Stimulated activated naive B cell treated with anti-CD40 and anti-IgM and Interleukin-4, amounts not matched to agents 10 μg/mL and 1 μg/mL and 100 μg/mL, for 72 hours (primary cell): ENCODE measurements at regions not wholly inside any gene's neighbourhood (a gene's known extent, or its start where the extent isn't known, plus 50 kb on each side); places are given as distances from the start of the nearest gene placed in this dataset.

Experiments
- ATAC-seq, 2 donors: fragments of 150-1000 bp; cut with Tn5 transposase; replicated peaks; 2 replicates each; pipeline ENCODE4 v1.10.0; 2021; ENCODE audit warnings: moderate library complexity in 1 of 2
- DNase-seq: peaks from one replicate; pipeline ENCODE4 v3.0.0; 2021
- H3K27ac Mint-ChIP-seq: one replicate; pipeline ENCODE4 v1.8.0; 2022; ENCODE audit warnings: mild to moderate bottlenecking, mixed read lengths
- H3K27me3 Mint-ChIP-seq, 2 donors: one replicate each; pipeline ENCODE4 v1.8.0; 2022; ENCODE audit warnings: mixed read lengths in 2 of 2
- H3K36me3 Mint-ChIP-seq, 2 donors: one replicate each; pipeline ENCODE4 v1.8.0; 2022; ENCODE audit warnings: mixed read lengths in 2 of 2, mild to moderate bottlenecking in 1 of 2
- H3K4me1 Mint-ChIP-seq, 2 donors: one replicate each; pipeline ENCODE4 v1.8.0; 2022; ENCODE audit warnings: mixed read lengths in 2 of 2, mild to moderate bottlenecking in 1 of 2
- H3K4me3 Mint-ChIP-seq, 2 donors: one replicate each; pipeline ENCODE4 v1.8.0; 2022; ENCODE audit warnings: mild to moderate bottlenecking in 2 of 2, mixed read lengths in 2 of 2, moderate library complexity in 1 of 2
- H3K9me3 Mint-ChIP-seq, 2 donors: one replicate each; pipeline ENCODE4 v1.8.0; 2022; ENCODE audit warnings: mixed read lengths in 2 of 2, mild to moderate bottlenecking in 1 of 2

GRCh38 chr2:58890865-58891525 is 649.9 kb upstream of the FANCL start:
- Mint-ChIP-seq H3K27me3 (peaks cover 33 to 35% of the 10 kb centered on the region in 2 donors), H3K4me3 (no peak overlapping the region), H3K9me3 (no peaks in the 10 kb centered on the region), H3K4me1 (peaks cover 0 to 5% of the 10 kb centered on the region in 2 donors), H3K27ac (no peak overlapping the region), H3K36me3 (no peaks in the 10 kb centered on the region)
- no peak for DNase-seq
- no peak for ATAC-seq

- Mint-ChIP-seq H3K9me3 (no peaks in the 10 kb centered on the region), H3K4me1 (no peaks in the 10 kb centered on the region), H3K27ac (no peak overlapping the region), H3K4me3 (no peak overlapping the region), H3K36me3 (no peaks in the 10 kb centered on the region), H3K27me3 (peaks cover 11 to 18% of the 10 kb centered on the region in 2 donors)
- no peak for ATAC-seq
- DNase-seq = no peak
Observed at GRCh38 chr2:58886009-58886408, 644.9 kb upstream of the FANCL start.

GRCh38 chr2:58879834-58880233 is 638.7 kb upstream of the FANCL start:
- no peak for DNase-seq
- Mint-ChIP-seq H3K27me3 (no peaks in the 10 kb centered on the region), H3K4me3 (no peak overlapping the region), H3K9me3 (no peaks in the 10 kb centered on the region), H3K27ac (no peak overlapping the region), H3K4me1 (no peaks in the 10 kb centered on the region), H3K36me3 (no peaks in the 10 kb centered on the region)
- no peak for ATAC-seq

GRCh38 chr2:58878778-58879177 is 637.7 kb upstream of the FANCL start:
- ATAC-seq = no peak
- H3K4me3 Mint-ChIP-seq = no peak overlapping the region
- no peak for DNase-seq
- H3K4me1 Mint-ChIP-seq = no peaks in the 10 kb centered on the region
- no peaks in the 10 kb centered on the region for H3K9me3 Mint-ChIP-seq
- H3K27ac Mint-ChIP-seq = no peak overlapping the region
- no peaks in the 10 kb centered on the region for H3K27me3 Mint-ChIP-seq
- no peaks in the 10 kb centered on the region for H3K36me3 Mint-ChIP-seq

DNA sequence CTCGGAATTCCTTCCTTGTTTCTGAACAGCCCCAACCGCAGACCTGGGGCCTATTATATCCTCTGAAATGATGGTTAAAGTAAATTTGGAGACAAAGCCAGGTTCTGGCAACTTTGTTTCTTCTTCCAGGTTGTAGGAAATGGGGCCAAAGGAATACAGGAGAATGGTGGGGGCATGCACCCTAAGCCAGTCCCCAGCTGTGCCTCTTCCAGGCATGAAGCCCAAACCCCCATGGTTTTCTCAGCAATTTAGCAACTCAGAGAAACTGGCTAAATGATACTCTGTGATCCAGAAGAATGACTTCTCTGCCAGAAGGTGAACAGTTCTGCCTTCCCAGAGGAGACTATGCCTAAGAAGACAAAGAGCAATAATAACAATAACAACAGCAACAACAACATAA is 635.0 kb upstream of the FANCL start:
- ATAC-seq (no peak), DNase-seq (no peak)
- H3K36me3 Mint-ChIP-seq = no peaks in the 10 kb centered on the region
- H3K9me3 Mint-ChIP-seq = no peaks in the 10 kb centered on the region
- no peak overlapping the region for H3K27ac Mint-ChIP-seq
- peaks cover 4 to 7% of the 10 kb centered on the region in 2 donors for H3K4me1 Mint-ChIP-seq
- H3K4me3 Mint-ChIP-seq = no peak overlapping the region
- no peaks in the 10 kb centered on the region for H3K27me3 Mint-ChIP-seq

DNA sequence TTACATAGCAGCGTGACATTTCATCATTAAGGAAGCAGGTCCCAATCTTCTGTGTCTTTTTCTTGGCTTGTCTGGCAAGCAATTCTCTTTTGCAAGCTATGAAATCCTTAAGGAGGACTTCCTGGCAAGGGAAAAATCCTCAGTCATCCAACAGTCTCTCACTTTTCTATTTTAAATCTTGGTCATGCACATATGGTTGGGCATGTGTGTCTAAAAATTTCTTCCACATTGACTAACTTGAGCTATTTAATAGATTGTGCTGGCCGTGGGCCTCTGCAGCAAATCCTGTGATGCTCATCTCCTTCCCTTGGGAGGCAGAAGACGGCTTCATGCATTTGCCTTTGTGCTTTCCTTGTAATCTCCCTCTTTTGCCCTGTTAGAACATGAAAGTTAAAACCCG is 634.3 kb upstream of the FANCL start:
- ATAC-seq (no peak), DNase-seq (no peak)
- no peak overlapping the region for H3K4me3 Mint-ChIP-seq
- H3K27me3 Mint-ChIP-seq = no peaks in the 10 kb centered on the region
- H3K9me3 Mint-ChIP-seq = no peaks in the 10 kb centered on the region
- H3K36me3 Mint-ChIP-seq = no peaks in the 10 kb centered on the region
- no peak overlapping the region for H3K27ac Mint-ChIP-seq
- H3K4me1 Mint-ChIP-seq = peaks cover 4 to 9% of the 10 kb centered on the region in 2 donors

- H3K27ac Mint-ChIP-seq = peak overlapping the region; percentile 14
- H3K4me1 Mint-ChIP-seq = peaks cover 6 to 9% of the 10 kb centered on the region in 2 donors
- no peaks in the 10 kb centered on the region for H3K36me3 Mint-ChIP-seq
- no peak overlapping the region for H3K4me3 Mint-ChIP-seq
- no peaks in the 10 kb centered on the region for H3K27me3 Mint-ChIP-seq
- DNase-seq = no peak
- H3K9me3 Mint-ChIP-seq = no peaks in the 10 kb centered on the region
- peak; percentile 68 to 91 for ATAC-seq
Observed at GRCh38 chr2:58871469-58872142, 630.5 kb upstream of the FANCL start.

- ATAC-seq = peak in 1 of 2 donors; percentile 40
Observed at GRCh38 chr2:58870704-58871103, 629.6 kb upstream of the FANCL start.

DNA sequence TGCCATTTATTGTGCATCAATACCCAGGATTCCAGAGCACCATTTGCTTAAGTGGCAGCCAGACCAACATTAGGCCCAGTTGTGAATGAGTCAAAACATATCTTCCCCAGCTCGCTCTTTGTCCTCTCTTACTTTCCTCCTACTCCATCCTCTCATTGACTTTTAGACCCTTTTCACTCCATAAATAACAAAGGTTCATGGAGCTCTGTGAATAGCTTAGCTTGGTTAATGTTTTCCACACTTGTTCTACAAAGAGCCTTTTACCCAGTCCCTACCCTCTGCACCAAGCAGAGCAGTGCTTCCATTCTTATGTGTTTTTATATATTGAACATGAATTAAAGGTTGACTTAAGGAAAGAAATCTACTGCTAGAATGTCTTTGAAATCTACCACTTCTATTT is 625.8 kb upstream of the FANCL start:
- peaks cover 0 to 2% of the 10 kb centered on the region in 2 donors for H3K9me3 Mint-ChIP-seq
- no peaks in the 10 kb centered on the region for H3K36me3 Mint-ChIP-seq
- peaks cover 27 to 39% of the 10 kb centered on the region in 2 donors for H3K4me1 Mint-ChIP-seq
- ATAC-seq = no peak
- H3K4me3 Mint-ChIP-seq = no peak overlapping the region
- DNase-seq = no peak
- no peak overlapping the region for H3K27ac Mint-ChIP-seq
- no peaks in the 10 kb centered on the region for H3K27me3 Mint-ChIP-seq

More at GRCh38 chr2:58870704-58871103, 629.6 kb upstream of the FANCL start:
- no peak for DNase-seq
- no peaks in the 10 kb centered on the region for H3K36me3 Mint-ChIP-seq
- no peaks in the 10 kb centered on the region for H3K9me3 Mint-ChIP-seq
- H3K4me1 Mint-ChIP-seq = peaks cover 10 to 17% of the 10 kb centered on the region in 2 donors
- no peak overlapping the region for H3K27ac Mint-ChIP-seq
- no peaks in the 10 kb centered on the region for H3K27me3 Mint-ChIP-seq
- no peak overlapping the region for H3K4me3 Mint-ChIP-seq

GRCh38 chr2:58866527-58866926 is 625.4 kb upstream of the FANCL start:
- no peak overlapping the region for H3K4me3 Mint-ChIP-seq
- ATAC-seq (no peak), DNase-seq (no peak)
- H3K27me3 Mint-ChIP-seq = no peaks in the 10 kb centered on the region
- peaks cover 27 to 40% of the 10 kb centered on the region in 2 donors for H3K4me1 Mint-ChIP-seq
- peaks cover 0 to 2% of the 10 kb centered on the region in 2 donors for H3K9me3 Mint-ChIP-seq
- H3K27ac Mint-ChIP-seq = no peak overlapping the region
- H3K36me3 Mint-ChIP-seq = no peaks in the 10 kb centered on the region

DNA sequence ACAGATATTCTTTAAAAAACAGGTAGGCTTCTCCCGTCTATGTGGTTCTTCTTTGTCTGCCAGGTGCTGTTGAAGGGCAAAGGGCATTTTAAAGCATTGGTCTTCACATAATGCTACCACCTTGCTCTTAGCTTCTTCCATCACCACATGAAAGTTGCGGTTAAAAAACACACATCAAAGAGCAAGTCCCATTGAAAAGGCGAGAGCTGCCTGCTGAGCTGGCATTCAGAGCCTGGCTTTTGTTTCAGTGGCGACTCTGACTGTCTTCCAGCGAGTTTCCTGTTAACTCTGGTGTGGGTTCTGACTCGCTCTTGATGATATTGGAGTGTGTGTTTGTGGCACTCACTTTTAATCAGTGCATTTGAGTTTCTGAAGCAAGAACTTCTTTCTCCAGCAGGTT is 624.9 kb upstream of the FANCL start:
- peaks cover 0 to 2% of the 10 kb centered on the region in 2 donors for H3K9me3 Mint-ChIP-seq
- DNase-seq = peak; percentile 13
- H3K27me3 Mint-ChIP-seq = no peaks in the 10 kb centered on the region
- no peaks in the 10 kb centered on the region for H3K36me3 Mint-ChIP-seq
- peak overlapping the region; percentile 60 for H3K27ac Mint-ChIP-seq
- H3K4me3 Mint-ChIP-seq = peak overlapping the region in 1 of 2 donors; percentile 21
- H3K4me1 Mint-ChIP-seq = peaks cover 24 to 35% of the 10 kb centered on the region in 2 donors
- ATAC-seq = peak; percentile 30 to 31

- peak; percentile 81 for ATAC-seq
- no peaks in the 10 kb centered on the region for H3K27me3 Mint-ChIP-seq
- H3K27ac Mint-ChIP-seq = peak overlapping the region; percentile 60
- peaks cover 24 to 34% of the 10 kb centered on the region in 2 donors for H3K4me1 Mint-ChIP-seq
- no peaks in the 10 kb centered on the region for H3K36me3 Mint-ChIP-seq
- no peak for DNase-seq
- H3K4me3 Mint-ChIP-seq = peak overlapping the region; percentile 5 to 30
- H3K9me3 Mint-ChIP-seq = peaks cover 0 to 2% of the 10 kb centered on the region in 2 donors
Observed at GRCh38 chr2:58865436-58865835, 624.3 kb upstream of the FANCL start.

DNA sequence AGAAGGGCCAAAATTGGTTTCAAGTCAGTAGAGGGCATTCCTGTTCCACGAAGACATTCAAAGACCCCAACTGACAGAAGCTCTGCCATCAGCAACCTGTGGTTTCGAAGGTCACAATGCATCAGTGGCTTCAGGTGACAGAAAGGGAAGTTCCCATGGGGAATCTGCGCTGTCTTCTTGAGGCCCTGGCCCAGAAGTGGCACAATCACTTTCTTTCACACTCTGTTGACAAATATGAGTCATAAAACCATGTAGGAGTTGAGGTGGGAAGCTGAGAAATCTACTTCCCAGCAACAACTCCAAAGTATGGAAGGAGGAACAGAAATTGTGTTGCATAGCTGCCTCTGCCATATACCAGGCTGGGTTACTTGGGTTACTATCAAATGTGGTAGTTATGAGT is 621.1 kb upstream of the FANCL start:
- Mint-ChIP-seq H3K27me3 (no peaks in the 10 kb centered on the region), H3K4me3 (no peak overlapping the region), H3K36me3 (no peaks in the 10 kb centered on the region), H3K27ac (peak overlapping the region; percentile 26), H3K9me3 (peaks cover 0 to 2% of the 10 kb centered on the region in 2 donors), H3K4me1 (peaks cover 24 to 34% of the 10 kb centered on the region in 2 donors)
- ATAC-seq = peak; percentile 59 to 68
- peak; percentile 51 for DNase-seq

DNA sequence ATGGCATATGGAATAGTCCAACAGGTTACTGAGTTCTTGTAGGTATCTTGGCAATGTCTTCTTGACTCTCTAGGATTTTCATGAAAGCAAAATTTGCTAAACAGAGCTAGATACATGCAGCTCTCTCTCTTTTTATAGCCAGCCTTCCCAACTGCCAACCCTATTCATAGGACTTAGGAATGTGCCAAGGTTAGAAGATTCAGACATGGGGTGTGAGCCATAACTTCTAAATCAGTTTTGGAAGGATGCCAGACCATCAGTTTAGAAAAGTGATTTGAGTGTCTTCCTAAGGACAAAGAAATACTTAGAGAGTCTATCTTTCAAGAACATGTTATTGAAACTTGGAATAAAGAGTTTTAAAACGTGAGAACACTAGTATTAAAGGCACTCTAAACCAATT is 619.5 kb upstream of the FANCL start:
- H3K27me3 Mint-ChIP-seq = peaks cover 0 to 5% of the 10 kb centered on the region in 2 donors
- H3K36me3 Mint-ChIP-seq = no peaks in the 10 kb centered on the region
- H3K27ac Mint-ChIP-seq = no peak overlapping the region
- H3K4me3 Mint-ChIP-seq = no peak overlapping the region
- ATAC-seq = no peak
- H3K9me3 Mint-ChIP-seq = peaks cover 0 to 2% of the 10 kb centered on the region in 2 donors
- DNase-seq = no peak
- peaks cover 19 to 26% of the 10 kb centered on the region in 2 donors for H3K4me1 Mint-ChIP-seq

DNA sequence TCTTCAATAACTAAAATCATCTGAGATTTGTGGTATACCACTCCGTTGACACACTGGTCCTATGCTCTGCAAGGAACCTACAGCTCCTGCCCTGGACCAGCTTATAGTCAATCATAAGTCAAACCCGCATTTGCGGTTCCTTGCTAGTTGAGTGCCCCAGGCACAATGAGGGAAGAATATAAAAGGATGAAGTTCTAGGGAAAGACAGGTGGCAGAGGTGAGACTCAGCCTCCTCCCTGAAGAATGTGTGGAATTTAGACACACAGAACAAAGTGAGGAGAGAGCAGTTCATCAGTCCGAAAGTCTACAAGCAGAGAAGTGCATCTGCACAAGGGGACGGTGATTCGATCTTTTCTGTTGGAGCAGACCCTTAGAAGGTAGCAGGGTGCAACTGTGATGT is 615.0 kb upstream of the FANCL start:
- Mint-ChIP-seq H3K36me3 (no peaks in the 10 kb centered on the region), H3K9me3 (no peaks in the 10 kb centered on the region), H3K27ac (no peak overlapping the region), H3K27me3 (peaks cover 0 to 5% of the 10 kb centered on the region in 2 donors), H3K4me3 (no peak overlapping the region), H3K4me1 (no peaks in the 10 kb centered on the region)
- no peak for ATAC-seq
- DNase-seq = no peak
